Midbrain (tissue), 1 donor: ENCODE measurements at regions not wholly inside any gene's neighbourhood (a gene's known extent, or its start where the extent isn't known, plus 50 kb on each side); places are given as distances from the start of the nearest gene placed in this dataset.

Experiments used
- DNase-seq: peaks from one replicate; lab custom pipeline; 2025; lab: John Stamatoyannopoulos, UW

DNA sequence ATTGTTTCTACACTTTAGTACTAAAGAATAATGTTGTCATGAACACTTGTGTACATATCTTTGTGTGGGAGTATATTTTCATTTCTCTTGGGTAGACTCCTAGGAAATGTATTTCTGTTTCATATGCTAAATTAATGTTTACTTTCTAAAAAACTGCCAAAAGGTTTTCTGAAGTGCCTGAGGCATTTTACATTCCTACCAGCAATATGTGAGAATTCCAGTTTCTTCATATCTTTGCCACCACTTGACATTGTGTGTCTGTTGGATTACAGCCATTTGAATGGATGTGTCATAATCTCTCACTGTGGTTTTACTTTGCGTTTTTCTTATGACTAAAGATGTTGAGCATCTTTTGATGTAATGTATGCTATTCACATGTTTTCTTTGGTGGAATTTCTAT lies 428.2 kb upstream of the KCNH7 start:
- no peak for DNase-seq

DNA sequence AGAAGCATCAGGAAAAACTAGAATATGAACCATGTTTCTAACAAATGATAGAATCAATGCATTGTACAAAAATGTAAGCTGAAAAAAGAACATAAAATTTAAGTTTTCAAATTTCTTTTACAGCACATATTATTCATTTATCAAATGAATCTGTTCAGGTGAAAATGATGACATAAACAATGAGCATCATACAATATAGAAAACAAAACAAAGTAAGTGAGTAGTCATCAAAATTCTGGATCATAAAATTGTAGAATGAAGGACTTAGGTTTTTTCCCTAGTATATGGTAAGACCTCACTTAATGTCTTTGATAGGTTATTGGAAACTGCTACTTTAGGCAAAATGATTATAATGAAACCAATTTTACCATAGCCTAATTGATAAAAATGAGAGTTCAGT lies 427.0 kb upstream of the KCNH7 start:
- DNase-seq: no peak

DNA sequence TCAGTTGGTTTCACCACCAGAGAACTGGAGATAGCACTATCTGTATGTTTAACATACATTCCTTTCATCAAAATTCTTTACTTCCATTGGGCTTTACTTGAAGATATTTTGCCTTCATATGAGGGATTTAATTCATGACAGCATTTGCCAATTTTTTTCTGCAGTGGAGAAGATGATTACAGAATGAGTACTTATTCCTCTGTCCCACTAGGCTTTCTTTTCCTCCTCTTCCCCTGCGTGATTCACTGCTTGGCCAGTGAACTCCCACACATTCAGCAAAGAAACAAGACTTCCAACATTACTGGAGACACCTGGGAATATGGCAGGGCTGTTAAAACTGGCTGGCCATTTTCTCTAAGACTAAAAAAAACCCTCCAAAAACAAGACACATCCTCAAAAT lies 425.8 kb upstream of the KCNH7 start:
- DNase-seq: no peak

DNA sequence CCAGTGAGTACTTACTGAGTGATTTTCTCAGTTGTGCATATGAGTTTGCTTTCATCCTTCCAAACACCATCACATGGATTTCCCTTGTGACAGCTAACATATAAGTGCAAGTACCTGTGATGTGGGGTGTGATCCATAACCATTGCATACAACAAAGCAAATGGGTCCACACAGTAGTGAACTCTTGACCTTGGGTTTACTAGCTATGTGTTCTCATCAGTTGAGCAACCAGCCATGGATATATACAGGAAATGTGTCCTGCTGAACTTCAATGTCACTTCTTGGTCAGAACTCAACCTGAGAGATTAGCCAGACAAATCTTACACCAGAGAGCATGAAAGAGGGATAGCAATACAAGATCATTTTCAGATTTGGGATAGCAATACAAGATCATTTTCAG lies 420.9 kb upstream of the KCNH7 start:
- DNase-seq: no peak

DNA sequence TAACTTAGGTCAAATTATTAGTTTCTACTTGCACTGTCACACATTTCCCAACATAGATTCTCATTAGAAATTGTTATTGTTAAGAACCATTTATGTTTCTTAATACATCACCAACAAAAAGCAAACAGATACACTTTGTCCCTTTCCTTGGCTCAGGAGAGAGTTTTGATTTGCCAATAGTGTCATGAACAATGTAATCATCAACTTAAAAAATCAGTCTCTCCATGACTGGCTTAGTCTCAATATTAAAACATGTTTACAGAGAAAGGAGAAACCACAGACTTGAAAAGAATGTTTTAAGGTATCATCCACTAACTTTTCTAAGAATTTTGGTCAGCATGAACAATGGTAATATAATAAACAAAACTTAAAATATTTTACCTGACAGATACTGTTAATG lies 416.5 kb upstream of the KCNH7 start:
- no peak for DNase-seq

DNA sequence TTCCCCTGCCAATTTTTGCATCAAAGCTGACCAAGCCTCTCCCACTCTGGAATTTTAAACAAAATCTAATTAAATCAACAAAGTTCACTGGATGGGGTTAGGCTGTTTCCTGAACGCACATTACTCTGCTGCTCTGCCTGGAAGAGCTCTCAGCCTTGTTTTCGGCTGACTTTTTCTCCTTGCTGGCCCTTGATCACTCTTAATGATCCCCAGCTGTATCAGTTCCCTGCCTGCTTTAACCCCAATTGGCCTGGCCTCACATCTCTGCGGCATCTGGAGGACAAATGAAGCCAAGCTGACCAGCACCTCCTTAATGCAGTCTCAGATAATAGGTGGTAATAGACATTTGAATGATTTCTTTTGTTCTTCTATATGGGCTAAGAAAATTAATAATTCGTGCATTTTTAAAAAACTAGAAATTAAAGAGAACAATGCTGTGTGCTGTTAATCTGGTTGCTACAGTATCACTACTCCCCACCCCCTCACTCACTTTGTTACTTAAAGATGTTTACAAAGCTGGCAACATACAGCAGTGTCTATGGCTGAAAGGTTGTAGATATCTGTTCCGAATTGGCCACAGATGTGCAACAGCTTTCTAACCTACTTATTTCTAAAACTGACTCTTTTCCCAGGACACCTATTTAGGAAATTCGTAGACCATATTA lies 415.2 kb upstream of the KCNH7 start:
- no peak for DNase-seq

DNA sequence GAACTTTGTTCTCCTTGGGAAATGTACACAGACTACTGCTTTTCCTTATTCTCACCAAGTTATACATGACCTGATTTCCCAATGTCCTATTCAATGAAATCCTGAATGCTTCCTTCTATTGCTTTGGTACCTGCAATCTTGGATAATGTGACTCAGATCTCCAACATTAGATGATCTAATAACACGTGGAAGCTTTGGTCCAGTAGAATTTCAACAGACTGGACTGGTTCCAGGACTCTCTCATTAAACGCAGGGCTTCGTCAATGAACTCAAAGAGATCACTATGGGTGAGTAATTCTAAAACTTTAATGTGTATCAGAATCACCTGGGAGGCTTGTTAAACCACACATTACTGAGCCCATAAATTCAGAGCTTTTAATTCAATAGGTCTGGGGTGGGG lies 413.6 kb upstream of the KCNH7 start:
- DNase-seq: no peak

DNA sequence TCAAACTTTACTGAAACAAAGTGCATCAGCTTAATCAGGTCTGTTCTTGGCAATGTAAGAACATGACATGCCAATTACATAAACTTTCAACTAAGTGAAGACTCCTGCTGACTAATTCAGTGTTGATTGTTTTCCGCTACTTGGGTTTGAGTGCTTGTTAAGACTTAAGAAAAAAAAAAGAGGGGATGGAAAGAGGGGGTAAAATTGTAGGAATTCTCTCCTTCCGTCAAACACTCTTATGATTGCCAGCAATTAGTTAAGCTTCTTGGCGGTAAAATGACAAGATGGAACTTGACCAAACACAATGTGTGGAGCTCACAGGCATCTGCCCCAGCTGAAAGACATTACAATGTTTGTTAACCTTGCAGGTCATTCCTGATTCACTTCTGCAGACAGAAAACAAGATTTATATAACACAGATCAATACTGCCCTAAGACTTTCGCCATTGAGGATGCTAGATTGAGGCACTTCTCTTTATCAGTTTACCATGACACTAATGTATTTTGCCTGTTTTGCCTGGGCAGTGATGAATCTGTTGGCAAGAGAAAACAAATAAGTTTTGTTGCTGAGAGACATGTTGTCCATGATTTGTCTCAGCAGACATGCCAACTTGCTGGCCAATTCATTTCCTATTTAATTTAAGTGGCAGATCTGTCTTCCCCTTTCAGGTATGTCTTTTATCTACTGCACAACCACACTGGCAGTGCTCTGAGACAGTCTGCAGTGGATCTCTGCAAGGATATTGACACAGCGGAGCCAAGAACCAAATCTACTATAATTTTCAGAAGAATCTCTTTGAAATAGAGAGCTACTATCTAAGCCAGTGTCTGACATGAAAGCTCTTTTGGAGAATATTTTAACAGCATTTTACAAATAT lies 410.0 kb upstream of the KCNH7 start:
- DNase-seq: no peak

DNA sequence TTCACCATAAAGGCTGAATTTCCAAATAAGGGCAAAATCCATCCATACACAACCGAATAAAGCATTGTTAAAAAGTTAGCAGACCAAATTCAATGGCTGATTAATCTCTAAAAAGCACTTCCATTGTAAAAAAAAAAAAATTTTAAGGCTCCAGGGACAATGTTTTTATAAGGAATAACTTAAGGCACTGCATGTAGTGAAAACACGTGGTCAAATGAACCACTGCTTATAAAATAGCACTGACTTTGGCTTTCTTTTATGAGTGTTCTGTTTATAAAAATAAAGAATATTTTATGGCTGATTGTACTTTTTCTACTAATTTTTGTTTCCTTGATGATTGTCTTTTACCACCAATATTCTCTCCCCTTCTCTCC lies 409.3 kb upstream of the KCNH7 start:
- DNase-seq: no peak

DNA sequence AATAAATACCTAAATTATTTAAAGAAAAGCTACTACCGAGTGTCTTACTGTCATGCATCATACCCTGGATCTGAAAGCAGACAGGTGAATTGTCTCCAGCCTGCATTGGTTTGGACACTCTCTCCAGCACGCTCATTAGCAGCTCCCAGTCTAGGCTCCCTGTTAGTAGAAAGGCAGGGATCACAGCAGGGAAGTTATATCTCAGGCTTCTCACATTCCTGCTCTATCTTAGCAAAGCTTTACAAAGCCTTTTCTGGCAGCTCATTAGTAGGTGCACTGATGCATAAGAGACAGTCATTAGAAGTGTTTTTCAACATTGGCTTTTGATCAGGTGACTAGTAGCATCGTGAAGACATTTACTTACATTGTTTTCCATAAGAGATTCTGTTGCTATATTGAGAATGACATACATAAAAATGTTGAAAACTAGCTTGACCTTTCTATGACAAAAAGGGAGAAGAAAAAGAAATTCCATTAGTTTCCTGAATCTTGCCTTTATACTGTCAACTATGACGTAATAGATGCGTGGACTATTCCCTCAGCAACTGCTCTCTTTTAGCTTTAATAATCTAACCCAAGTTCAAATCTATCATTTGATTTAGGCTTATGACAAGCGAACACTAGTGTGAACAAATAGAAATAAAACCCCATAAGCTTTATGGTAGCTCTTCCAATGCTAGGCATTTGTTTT lies 408.7 kb upstream of the KCNH7 start:
- DNase-seq: no peak

DNA sequence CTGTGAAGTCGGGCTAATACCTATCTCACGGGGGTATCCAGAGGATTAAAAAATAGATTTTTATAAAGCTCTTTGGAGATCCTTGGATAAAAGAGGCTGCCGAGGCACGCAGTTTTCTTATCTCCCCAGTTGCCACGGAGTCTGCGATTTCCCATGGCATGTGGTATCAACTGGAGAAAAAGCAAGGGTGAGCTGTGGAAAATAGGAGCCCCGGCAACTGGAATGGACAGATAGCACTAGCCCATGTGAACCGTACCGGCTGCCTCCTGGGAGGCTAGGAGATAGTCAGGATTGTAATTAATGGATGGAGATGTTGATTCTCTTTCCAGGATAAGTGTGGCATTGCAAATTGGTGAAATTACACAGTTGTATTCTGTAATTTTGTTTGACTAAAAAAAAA lies 407.6 kb upstream of the KCNH7 start:
- no peak for DNase-seq

DNA sequence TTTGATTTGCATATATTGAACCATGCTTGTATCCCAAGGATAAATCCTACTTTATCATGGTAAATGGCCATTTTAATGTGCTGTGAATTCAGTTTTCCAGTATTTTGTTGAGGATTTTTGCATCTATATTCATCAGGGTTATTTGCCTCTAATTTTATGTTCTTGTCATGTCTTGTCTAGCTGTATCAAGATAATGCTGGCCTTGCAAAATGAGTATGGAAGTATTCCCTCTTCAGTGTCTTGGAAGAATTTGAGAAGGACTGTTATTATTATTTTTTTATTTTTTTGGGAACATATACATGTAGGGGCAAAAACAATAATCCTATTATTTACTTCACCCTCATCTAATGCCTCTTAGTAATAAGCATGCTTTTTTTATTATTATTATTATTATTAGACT lies 398.0 kb upstream of the KCNH7 start:
- DNase-seq: no peak

DNA sequence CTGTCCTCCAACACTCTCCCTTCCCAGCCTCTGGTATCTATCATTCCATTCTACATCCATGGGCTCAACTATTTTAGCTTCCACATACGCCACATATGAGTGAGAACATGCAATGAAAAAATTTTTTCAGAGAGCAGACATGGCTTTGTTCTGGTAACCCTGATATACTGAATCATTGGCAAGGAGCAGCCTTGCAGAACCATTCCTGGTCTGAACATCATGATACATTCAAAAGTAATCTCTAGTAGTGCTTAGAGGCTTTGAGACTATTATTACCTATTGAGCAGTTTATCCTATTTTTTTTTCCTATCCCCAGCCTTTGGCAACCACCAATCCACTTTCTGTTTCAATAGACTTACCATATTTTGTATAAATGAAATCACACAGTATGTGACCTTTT lies 393.1 kb upstream of the KCNH7 start:
- no peak for DNase-seq

DNA sequence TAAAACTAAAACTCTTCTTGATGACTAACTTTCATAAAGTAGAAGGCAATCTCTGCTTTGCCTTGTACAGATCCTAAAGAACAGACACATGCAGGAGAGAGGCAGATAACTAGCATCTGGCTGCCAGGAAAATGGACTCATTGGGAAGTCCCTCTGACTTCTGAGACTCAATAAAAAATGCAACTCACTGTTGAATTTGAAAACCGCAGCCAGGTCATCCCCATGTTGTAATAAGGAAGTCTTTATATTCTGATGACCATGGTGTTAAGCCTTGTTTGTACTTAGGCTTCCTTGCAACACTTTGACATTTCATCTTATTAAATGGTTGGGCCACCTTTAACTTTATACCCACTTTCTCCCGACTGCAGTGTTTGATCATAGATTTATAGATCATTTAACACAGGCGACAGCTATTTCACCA lies 375.1 kb upstream of the KCNH7 start:
- DNase-seq: no peak

DNA sequence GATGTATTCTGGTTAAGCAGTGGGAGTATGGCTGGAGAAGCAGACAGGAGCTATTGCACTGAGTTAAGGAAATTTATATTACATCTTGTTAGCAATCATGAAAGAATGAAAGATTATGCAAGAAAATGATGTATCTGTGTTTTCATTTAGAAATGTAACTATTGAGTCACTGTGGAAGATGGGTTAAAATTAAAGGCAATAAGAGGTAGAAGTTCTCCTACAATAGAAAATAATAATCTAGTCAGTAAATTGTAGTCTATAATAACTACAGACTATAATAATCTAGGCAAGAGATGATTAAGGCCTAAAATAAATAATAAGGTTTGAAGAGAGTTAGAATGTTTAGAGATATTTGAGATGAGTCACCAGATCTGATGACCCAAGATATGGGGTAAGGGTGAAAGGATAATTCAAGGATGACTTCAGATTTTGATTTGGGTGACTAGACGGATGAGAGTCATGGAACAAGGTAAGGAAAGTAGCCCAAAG lies 371.9 kb upstream of the KCNH7 start:
- no peak for DNase-seq

DNA sequence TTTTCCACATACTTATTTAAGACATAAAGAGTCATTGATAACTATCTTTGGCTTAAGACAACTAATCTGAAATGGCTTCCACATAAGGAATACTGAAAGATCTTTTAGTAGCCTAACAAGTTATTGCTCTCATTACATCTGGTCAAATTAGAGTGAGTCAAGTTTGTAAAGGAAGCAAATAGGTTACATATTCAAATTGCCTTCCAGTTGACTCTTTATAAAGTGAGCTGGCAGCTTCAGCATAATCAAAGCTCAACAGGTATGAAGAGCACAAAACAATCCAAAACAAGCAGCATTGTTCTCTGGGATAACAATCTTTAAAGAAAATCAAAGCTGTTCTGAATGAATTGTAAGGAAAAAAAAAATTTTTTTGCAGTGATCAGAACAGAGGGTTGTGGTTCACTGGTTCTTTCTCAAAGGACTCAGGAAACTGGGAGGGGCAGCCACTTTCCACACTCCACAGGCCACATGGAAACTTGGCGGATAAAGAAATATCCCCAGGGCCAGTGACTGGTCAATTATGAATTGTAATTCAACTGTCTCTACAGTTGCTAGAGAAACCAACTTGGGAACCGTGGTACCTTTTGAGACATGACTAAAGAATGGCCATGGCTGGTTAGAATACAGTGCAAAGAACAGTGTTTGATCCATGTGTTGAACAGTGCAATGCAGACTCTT lies 369.3 kb upstream of the KCNH7 start:
- DNase-seq: no peak

DNA sequence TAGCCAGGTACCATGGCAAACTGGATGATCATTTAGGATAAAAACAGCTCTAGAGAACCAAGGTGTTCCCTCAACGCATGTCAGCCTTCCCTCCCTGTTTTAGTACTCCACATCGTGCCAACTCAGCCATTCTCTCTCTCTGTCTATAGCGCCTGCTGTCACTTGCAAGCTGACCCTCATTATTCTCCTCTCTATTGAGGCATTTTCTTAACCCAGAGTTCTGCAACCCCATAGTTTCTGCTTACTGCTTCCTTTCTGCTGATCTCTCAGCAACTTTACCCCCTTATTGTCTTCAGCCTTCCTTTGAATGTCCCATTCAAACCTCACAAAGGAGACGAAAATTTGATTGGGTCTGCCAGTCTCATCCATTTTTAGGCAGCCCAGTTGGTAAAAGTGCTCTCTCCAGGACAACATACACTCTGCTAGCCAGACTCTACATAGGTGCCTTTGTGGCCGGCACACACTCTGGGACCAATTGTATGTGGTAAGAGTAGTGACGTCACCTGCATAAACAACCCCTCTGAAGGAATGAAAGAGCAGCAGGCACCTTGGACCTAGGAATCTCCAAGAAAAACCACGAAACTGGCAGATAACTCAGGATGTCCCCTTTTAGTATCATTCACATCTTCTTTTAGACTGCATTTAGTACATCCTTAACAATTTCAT lies 367.2 kb upstream of the KCNH7 start:
- no peak for DNase-seq

DNA sequence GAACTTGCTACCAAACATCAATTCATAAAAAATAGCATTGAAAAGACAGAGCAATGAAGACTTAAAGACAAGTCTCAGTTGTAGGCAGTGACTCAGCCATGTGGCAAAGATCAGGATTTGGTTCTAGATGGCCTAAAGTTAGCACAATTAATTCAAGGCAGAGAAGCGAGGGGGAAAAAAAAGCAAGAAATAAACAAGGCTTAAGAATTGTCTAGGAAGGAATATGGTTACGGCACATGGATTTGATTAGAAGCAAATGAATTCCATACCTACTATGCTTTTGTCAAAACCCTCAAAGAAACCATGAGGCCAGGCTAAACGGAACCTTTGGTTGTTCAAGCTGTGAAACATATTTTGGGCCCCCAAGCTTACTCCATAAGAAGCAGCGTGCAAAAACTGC lies 362.2 kb upstream of the KCNH7 start:
- no peak for DNase-seq

DNA sequence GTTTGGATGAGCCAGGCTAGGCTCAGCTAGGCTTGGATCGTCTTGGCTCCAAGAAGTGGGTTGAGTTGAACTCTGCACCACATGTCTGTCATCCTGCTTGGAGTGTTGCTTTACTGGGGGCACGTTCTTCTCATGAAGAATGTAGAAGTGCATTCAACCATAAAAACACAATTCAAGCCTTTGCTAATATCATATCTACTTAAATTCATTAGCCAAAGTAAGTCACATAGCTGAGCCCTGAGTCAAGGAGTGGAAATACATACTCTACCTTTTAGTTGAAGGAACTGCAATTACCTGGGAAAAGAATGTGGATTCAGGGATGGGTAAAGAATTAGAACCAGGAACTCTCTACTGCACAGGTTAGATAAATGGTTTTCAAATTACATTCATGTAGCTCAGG lies 360.4 kb upstream of the KCNH7 start:
- no peak for DNase-seq

DNA sequence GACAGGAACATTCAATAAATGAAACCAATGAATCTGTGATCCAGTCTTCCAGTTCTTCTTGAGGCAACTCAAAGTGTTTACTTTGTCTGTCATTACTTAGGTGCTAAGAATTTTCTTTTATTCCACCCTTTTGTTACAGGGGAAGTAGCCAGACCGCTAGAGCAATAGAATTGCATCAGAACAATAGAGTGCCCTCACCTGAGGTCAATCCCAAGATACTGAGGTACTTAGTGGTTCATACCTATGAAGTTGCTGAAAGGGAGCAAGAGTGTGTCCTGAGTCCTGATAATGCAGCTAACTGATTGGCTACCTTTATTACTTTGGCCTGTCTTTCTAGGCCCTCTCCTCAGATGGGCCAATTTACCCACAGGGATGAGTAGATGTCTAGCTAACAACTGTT lies 359.4 kb upstream of the KCNH7 start:
- no peak for DNase-seq

DNA sequence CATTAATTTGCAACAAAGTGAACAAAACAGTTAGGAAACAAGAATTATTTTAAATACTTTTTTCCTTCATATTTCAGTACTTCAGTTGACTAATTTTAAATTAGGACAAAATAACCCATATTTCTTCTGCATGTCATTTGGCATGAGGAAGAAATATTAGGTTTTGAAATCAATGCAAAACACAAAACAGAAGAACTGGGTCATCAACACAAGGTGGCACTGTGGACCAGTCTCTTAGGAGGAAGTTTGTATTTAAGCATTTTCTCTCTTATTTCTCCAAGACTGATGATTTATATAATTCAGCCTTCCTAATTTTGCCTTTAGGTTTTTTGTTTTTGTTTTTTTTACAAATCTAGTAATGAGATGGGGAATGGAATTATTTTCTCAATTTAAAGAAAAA lies 352.8 kb upstream of the KCNH7 start:
- peak; percentile 28 for DNase-seq
